ENCODE measurements at regions not wholly inside any gene's neighbourhood (a gene's known extent, or its start where the extent isn't known, plus 50 kb on each side); places are given as distances from the start of the nearest gene placed in this dataset.

DNA sequence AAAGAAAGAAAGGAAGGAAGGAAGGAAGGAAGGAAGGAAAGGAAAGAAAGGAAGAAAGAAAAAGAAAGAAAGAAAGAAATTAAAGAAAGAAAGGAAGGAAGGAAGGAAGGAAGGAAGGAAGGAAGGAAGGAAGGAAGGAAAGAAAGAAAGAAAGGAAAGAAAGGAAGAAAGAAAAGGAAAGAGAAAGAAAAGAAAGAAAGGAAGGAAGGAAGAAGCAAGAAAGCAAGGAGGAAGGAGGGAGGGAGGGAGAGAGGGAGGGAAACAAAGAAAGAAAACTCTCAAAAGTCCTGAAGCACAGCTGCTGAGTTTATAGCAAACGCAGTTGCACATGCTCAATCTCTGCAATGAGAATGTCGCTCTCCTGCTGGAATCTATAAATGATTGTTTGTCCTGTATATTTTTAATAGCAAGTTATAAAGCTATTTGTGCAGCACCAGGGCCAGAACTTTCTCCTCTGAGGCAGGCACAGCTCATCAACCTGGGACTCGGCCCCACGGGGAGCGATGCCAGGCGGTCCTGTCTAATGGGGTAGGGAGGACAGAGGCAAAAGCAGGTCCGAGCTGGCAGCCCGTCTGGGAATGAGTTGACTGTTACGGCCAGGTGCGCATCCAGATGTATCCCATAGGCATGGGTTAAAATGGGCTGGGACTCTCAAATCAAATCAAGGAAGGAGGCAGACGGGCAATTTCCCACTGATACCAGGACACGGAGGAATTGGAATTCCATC is 118.0 kb upstream of the PFKP start:
- ATAC-seq (no peak), DNase-seq (ENCODE audit: low spot score in 2 of 2) (no peak)
- Mint-ChIP-seq H3K9me3 (peaks cover 4% of the 10 kb centered on the region), H3K27ac (peak overlapping the region; percentile 61), H3K4me1 (peaks cover 23% of the 10 kb centered on the region), H3K4me3 (no peak overlapping the region), H3K36me3 (no peaks in the 10 kb centered on the region)

DNA sequence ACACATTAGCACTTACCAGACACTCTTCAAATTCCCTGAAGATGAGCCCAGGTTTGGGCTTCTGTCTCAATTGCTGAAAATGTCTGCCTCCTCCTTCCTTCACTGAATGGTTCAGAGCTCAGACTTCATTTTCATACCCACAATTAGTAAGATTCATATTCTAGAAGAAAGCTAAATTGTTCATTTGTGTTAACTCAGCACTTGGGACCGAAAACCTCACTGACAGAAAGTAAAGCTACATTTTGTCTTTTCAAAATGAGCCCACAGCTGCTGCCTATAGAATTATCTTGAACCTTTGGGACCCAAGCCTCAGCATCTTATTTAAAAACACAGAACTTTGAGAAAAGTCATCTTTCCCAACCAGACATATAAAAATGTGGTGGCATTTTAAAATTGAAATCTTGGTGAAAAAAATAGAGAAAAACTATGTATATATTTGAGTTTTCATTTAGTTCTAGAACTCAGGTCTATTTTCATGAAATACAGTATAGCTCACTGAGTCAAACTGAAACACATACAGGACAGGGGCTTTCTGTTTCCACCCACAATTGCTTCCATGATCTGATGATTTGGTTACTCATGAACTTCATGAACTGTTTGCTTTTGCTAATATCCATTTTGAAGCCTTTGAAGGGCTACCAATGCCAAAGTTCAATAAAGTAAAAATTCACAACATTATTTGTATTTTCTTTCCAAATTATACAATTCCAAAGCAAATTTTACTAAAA is 119.1 kb upstream of the PFKP start:
- H3K4me3 Mint-ChIP-seq = no peak overlapping the region
- H3K4me1 Mint-ChIP-seq = peaks cover 23% of the 10 kb centered on the region
- H3K9me3 Mint-ChIP-seq = peaks cover 4% of the 10 kb centered on the region
- no peak for DNase-seq (ENCODE audit: low spot score in 2 of 2)
- no peaks in the 10 kb centered on the region for H3K36me3 Mint-ChIP-seq
- peak overlapping the region; percentile 37 for H3K27ac Mint-ChIP-seq
- peak; percentile 59 for ATAC-seq

DNA sequence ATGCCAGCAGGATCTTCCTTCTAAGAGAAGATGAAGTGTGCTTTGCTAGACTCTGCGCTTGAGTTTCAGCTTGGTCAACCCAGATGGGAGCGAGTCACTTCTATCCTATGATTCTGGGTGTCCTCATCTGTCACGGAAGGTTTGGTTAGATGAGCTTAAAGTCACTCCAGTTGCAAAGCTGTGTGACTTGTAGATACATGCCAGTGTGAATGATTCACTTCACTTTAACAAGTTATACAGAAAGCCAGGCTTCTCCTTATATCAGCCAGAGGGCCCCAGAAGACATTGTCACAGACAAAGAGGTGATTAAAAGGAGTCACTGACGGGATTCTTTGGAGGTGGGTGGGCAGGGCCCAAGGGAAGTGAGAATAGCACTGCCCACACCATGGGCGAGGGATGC is 122.6 kb upstream of the PFKP start:
- Mint-ChIP-seq H3K36me3 (no peaks in the 10 kb centered on the region), H3K9me3 (peaks cover 4% of the 10 kb centered on the region), H3K27ac (no peak overlapping the region), H3K4me1 (peaks cover 13% of the 10 kb centered on the region), H3K4me3 (no peak overlapping the region)
- DNase-seq (ENCODE audit: low spot score in 2 of 2) (no peak), ATAC-seq (no peak)

DNA sequence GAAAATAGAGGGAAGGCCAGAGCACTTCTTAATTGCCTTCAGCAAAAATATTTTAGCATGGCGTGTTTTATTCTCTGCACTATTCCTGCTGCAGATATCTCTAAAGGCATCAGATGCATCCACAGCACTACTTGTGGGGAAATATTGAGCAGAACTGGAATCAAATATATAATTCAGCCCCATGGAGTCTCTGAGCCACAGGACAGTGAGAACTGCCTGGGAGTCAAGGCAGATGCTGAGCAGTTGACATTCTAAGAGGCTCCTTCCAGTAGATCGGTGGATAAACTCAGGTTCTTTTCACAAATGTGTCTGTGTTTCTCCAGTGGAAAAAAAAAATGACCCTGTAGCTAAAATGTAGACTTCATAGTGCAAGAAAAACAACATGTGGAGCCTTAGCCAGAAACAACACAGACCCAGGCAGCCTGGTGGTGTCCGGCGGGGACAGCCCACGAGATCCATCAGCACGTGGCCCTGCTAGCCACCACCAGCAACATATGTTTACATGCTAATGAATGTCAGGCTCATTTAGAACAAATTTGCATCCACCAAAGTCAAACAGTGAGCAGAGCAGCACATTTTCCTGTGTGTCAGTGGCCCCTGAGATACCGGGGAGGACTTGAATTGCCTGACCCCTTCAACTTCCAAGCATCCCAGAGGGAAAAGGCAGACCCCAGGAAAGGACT is 123.3 kb upstream of the PFKP start:
- peaks cover 3% of the 10 kb centered on the region for H3K9me3 Mint-ChIP-seq

DNA sequence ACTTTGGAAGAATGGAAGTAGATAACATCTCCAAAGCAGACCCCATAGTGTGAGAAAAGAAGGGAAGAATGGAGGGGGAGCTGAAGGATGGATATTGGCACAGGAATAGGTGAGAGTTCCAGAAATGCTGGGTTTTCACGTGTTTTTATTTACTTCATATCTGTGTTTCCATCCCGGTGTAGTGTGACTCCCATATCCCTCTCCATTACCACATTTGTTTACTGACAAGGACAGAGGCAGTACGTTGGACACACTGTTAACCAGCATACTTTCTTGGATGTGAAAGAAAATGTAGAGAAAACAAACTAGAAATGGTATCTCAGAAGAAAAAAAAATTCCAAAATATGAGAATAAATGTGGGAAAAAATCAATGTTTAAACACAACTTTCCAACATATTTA is 124.4 kb upstream of the PFKP start:
- ATAC-seq = no peak
- Mint-ChIP-seq H3K4me3 (no peak overlapping the region), H3K9me3 (no peaks in the 10 kb centered on the region), H3K27ac (no peak overlapping the region), H3K36me3 (no peaks in the 10 kb centered on the region), H3K4me1 (no peaks in the 10 kb centered on the region)
- DNase-seq (ENCODE audit: low spot score in 2 of 2) = no peak

More for the DNA sequence above, 123.3 kb upstream of the PFKP start:
- Mint-ChIP-seq H3K36me3 (no peaks in the 10 kb centered on the region), H3K4me1 (peaks cover 6% of the 10 kb centered on the region), H3K4me3 (no peak overlapping the region), H3K27ac (no peak overlapping the region)
- DNase-seq (ENCODE audit: low spot score in 2 of 2) (no peak), ATAC-seq (no peak)

DNA sequence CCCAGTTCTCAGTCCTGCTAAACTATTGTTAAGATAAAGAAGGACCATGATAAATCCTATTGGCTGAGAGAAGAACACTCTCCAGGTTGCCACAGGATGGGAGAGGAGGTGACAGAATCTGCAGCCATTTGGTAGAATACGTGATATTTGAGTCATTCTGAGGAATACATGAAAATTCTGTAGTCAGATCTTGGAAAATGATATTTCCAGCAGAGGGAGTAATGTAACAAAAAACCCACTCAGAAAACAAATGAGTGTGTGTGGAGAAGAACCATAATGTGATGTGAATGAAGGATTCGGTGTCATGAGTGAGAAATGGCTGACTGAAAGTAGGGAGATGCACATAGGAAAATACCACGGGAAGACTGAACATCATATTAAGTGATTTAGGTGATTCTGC is 128.5 kb upstream of the PFKP start:
- Mint-ChIP-seq H3K4me1 (no peaks in the 10 kb centered on the region), H3K9me3 (no peaks in the 10 kb centered on the region), H3K27ac (no peak overlapping the region), H3K36me3 (no peaks in the 10 kb centered on the region), H3K4me3 (no peak overlapping the region)
- no peak for DNase-seq (ENCODE audit: low spot score in 2 of 2)
- ATAC-seq = no peak

DNA sequence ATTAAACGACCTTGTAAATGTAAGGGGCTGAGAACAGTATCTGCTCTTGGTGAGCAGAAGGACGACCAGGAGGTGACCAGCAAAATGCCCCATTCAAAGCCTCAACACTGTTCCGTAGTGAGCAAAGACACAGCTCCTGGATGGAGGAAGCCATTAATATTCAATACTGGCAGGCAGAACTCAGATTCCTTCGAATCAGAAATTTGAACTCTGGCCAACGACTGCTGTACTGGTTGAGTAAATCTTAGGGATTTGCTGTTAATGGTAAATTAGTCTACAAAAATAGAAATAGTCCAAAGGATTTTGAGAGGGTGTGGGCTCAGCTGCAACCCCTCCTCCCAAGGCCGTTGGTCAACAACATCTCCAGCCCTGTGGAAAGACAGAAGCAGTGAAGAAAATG is 130.5 kb upstream of the PFKP start:
- Mint-ChIP-seq H3K4me3 (no peak overlapping the region), H3K36me3 (no peaks in the 10 kb centered on the region), H3K9me3 (no peaks in the 10 kb centered on the region), H3K27ac (no peak overlapping the region), H3K4me1 (no peaks in the 10 kb centered on the region)
- DNase-seq (ENCODE audit: low spot score in 2 of 2) = no peak
- ATAC-seq = no peak

DNA sequence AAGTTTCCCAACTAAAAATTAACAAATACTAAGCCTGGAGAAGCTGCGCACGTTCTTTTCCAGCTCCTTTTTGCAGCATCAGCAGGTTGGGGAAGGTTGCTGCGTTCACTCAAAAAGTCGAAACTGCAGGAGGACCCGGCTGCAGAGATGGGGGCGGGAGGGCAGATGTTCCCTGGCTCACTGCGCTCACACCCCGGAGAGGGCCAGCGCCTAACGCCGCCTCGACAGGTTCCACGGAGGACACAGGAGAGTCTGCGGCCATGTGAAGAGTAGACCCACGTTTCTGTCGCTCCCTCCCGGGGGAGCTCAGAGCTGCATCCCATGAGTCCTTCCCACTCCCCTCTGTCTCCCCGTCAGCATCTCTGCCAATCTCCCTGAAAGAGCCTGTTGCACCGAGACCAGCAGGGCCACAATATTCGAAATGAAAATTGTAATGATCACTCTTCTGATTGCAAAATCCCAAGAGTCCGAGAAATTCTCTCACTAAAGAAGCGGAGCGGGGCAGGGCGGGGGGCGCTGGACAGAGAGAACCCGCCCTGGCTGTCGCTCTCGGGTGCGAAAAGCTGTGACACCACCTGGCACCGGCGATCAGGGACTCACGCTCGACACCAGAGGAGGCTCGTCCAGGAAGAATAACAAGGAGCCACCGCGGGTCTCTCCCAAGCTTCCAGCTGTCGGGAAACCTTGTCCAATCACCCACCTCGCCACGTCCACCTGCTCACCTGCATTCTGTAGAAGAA is 131.5 kb upstream of the PFKP start:
- Mint-ChIP-seq H3K36me3 (no peaks in the 10 kb centered on the region), H3K27ac (no peak overlapping the region), H3K4me1 (no peaks in the 10 kb centered on the region), H3K4me3 (no peak overlapping the region), H3K9me3 (no peaks in the 10 kb centered on the region)
- DNase-seq (ENCODE audit: low spot score in 2 of 2) = no peak
- ATAC-seq = no peak

DNA sequence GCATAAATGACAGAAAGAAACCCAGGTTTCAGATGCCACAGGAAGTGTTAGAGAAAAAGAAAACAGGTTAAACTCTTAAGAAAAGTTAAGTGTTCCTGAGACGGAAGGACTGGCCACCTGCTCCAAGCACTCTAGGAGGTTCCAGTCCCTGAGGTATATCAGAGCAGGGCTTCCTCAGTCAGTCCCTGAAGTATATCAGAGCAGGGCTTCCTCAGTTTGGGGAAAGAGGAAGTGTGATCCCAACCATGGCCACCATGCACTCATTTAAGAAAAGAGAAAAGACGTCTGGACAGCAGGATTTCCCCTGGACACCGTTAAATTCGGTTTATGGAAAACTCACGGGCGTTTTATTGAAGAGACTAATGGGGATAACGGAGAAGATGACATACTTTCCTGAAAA is 133.4 kb upstream of the PFKP start:
- no peak overlapping the region for H3K4me3 Mint-ChIP-seq
- no peaks in the 10 kb centered on the region for H3K36me3 Mint-ChIP-seq
- DNase-seq (ENCODE audit: low spot score in 2 of 2) = no peak
- H3K4me1 Mint-ChIP-seq = no peaks in the 10 kb centered on the region
- no peak for ATAC-seq
- no peaks in the 10 kb centered on the region for H3K9me3 Mint-ChIP-seq
- H3K27ac Mint-ChIP-seq = no peak overlapping the region

DNA sequence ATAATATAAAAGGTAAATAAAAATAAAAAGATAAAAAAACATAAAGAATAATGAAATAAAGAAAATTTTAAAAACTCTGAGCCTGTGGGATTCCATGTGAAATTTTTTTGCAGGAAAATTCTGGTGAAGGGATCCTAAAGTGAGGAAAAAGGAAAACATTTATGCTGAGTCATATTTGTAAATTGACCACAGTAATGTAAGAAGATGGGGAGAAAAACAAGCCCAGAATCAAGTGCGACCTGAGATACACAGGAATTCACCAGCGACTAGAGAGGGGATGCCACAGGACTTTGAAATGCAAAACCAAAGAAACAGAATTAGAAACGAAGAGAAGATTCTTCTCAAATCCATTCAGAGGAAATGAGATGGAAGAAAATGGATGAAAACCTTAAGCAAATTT is 133.8 kb upstream of the PFKP start:
- Mint-ChIP-seq H3K9me3 (no peaks in the 10 kb centered on the region), H3K36me3 (no peaks in the 10 kb centered on the region), H3K4me3 (no peak overlapping the region), H3K27ac (no peak overlapping the region), H3K4me1 (no peaks in the 10 kb centered on the region)
- DNase-seq (ENCODE audit: low spot score in 2 of 2) (no peak), ATAC-seq (no peak)

DNA sequence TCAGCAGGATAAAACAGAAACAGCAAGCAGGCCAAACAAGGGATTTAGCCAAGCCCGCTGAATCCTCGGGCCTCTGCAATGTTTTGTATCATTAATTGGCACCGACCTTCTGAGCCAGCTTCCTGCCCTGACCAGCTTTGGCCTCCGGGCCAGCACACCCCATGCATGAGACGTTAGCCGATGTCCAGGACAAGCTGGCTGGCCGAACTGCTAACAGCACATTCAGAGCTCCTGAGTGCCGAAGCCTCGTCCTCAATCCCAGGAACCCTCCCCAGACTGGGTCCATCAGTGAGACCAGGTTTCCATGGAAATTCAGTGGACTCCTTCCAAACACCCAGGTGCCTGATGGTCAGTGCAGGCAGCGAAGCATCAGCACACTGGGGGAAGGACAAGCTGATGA is 134.3 kb upstream of the PFKP start:
- no peak overlapping the region for H3K4me3 Mint-ChIP-seq
- no peak for ATAC-seq
- DNase-seq (ENCODE audit: low spot score in 2 of 2) = no peak
- H3K4me1 Mint-ChIP-seq = peaks cover 3% of the 10 kb centered on the region
- no peak overlapping the region for H3K27ac Mint-ChIP-seq
- H3K9me3 Mint-ChIP-seq = no peaks in the 10 kb centered on the region
- no peaks in the 10 kb centered on the region for H3K36me3 Mint-ChIP-seq

DNA sequence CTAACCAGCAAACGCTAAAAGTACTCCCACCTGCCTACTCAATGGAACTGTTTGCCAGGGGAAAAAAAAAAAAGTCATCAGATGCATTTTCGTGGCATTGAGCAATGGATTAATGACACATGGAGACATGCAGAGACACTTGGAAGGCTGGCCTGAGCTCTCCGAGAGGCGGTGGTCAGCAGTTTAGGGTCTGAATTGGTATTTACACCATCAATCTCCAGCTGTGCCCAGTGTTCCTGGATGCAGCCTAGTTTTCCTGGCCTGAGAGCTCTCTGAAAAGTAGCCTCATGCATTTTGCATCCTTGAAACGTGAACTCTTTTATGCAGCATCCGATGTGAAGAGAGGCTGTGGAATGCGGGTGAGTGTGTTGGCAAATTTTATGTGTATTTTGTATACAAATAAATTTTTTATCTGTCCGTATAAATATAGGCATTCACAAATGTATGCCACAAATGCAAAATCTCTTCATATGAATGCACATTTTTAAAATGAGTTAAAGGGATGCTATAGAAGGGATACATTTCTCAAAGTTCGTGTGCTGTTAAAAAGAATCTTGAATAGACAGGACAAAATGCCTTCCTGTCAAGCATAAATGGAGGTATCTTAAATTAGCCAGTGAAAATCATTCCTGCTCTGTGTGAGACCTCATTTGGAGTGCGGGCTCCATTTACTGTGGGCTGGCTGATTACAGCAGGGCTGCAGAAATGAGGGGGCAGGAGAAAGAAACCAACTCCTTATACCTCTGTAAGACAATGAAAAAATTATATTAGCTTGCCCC is 137.7 kb upstream of the PFKP start:
- ATAC-seq (no peak), DNase-seq (ENCODE audit: low spot score in 2 of 2) (no peak)
- Mint-ChIP-seq H3K27ac (no peak overlapping the region), H3K4me3 (no peak overlapping the region), H3K4me1 (peaks cover 6% of the 10 kb centered on the region), H3K36me3 (no peaks in the 10 kb centered on the region), H3K9me3 (no peaks in the 10 kb centered on the region)

DNA sequence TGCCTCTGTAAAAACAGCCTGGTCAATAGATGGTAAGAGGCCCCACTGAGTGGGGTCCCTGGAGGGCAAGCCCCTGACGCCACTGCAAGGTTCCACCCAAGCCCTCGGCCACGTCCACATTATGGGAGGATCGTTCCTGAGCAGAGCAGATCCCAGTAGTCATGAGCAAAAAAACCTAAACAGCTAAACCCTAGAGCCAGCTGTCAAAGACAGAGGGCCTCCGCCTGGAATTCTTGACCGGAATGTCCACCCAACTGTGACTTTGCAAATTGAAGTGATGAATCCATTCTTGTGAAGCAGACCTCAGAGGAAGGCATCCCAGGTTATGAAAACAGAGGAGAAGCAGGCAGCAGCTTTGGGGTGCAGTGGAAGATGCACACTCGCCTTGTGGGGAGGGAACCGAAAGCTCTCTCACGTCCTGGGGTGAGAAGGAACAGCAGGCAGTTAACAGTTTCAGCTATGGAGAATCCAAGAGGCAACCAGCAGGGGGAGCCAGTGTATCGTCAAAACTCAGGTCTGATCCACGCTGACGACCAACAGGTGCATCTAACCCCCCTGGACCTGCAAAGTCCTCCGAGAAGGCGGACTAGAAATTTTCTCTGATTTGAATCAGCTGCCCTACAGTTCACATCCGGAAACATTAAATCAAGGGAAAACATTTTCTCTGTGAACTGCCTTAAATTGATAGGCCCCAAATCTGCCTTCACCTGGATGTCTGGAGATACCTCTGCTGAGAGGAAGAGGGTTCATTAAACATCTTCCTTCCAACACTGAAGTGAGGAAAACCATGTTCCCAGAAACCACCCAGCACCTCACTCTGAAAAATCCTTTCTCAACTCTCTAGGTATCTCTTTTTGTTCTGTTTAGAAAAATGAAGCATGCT is 139.1 kb upstream of the PFKP start:
- peaks cover 6% of the 10 kb centered on the region for H3K4me1 Mint-ChIP-seq
- no peak overlapping the region for H3K27ac Mint-ChIP-seq
- H3K4me3 Mint-ChIP-seq = no peak overlapping the region
- ATAC-seq = peak; percentile 77
- DNase-seq (ENCODE audit: low spot score in 2 of 2) = peak; percentile 50 to 82
- no peaks in the 10 kb centered on the region for H3K36me3 Mint-ChIP-seq
- no peaks in the 10 kb centered on the region for H3K9me3 Mint-ChIP-seq

Data from stimulated activated effector memory CD8-positive, alpha-beta T cell treated with anti-CD3 and anti-CD28 coated beads, Interleukin-12 subunit alpha, Interleukin-12 subunit beta, amount 100 ng/mL, for 72 hours (primary cell).